GM23338 (cell line): ENCODE measurements at regions not wholly inside any gene's neighbourhood (a gene's known extent, or its start where the extent isn't known, plus 50 kb on each side); places are given as distances from the start of the nearest gene placed in this dataset.

Experiments
- ATAC-seq: fragments of 200-7000 bp; cut with Tn5 transposase; 3 replicates; pipeline ENCODE4 v1.9.1; 2020
- DNase-seq: peaks from one replicate; pipeline ENCODE4 v3.0.0-alpha.2; 2015; ENCODE audit warnings: low spot score
- H2AFZ ChIP-seq: fragments of 200-600 bp; sonication (generic); 2 replicates; pipeline ENCODE4 v1.8.0; 2016; ENCODE audit warnings: antibody characterized with exemption, mild to moderate bottlenecking, moderate library complexity
- H3F3A ChIP-seq: fragments of 200-600 bp; sonication (generic); replicated peaks from 2 replicates; pipeline ENCODE4 v1.8.0; 2017; ENCODE audit warnings: antibody characterized with exemption, mixed run types, low read depth
- H3K27ac ChIP-seq: fragments of 200-600 bp; sonication (generic); 2 replicates; pipeline ENCODE4 v1.6.1; 2016; ENCODE audit warnings: low read depth
- H3K27me3 ChIP-seq: fragments of 200-600 bp; sonication (generic); 2 replicates; pipeline ENCODE4 v1.8.0; 2016; ENCODE audit warnings: mild to moderate bottlenecking, mixed run types, moderate library complexity; ENCODE audit not compliant: insufficient read depth
- H3K36me3 ChIP-seq: fragments of 200-600 bp; sonication (generic); 2 replicates; pipeline ENCODE4 v1.8.0; 2016; ENCODE audit warnings: mild to moderate bottlenecking; ENCODE audit not compliant: insufficient read depth
- H3K4me1 ChIP-seq: fragments of 200-600 bp; sonication (generic); 2 replicates; pipeline ENCODE4 v1.8.0; 2016; ENCODE audit warnings: mild to moderate bottlenecking, moderate library complexity; ENCODE audit not compliant: insufficient read depth
- H3K4me2 ChIP-seq: fragments of 200-600 bp; sonication (generic); 2 replicates; pipeline ENCODE4 v1.7.1; 2017; ENCODE audit warnings: mixed run types
- H3K4me3 ChIP-seq: fragments of 200-600 bp; sonication (generic); 2 replicates; pipeline ENCODE4 v1.6.1; 2016; ENCODE audit warnings: mixed run types
- H3K79me2 ChIP-seq: fragments of 200-600 bp; sonication (generic); replicated peaks from 2 replicates; pipeline ENCODE4 v1.8.0; 2017; ENCODE audit warnings: mild to moderate bottlenecking; ENCODE audit not compliant: insufficient read depth
- H3K9me2 ChIP-seq: fragments of 200-600 bp; sonication (generic); 2 replicates; pipeline ENCODE4 v1.8.0; 2017; ENCODE audit not compliant: insufficient read depth
- H4K20me1 ChIP-seq: fragments of 200-600 bp; sonication (generic); replicated peaks from 2 replicates; pipeline ENCODE4 v1.8.0; 2017; ENCODE audit warnings: mild to moderate bottlenecking; ENCODE audit not compliant: insufficient read depth
- H3K27ac Mint-ChIP-seq: 2 replicates; pipeline ENCODE4 v1.8.0; 2020; ENCODE audit warnings: inconsistent platforms, mild to moderate bottlenecking, moderate library complexity, mixed read lengths
- H3K27me3 Mint-ChIP-seq: 3 replicates; pipeline ENCODE4 v1.8.0; 2022; ENCODE audit warnings: low read depth, mild to moderate bottlenecking, moderate library complexity, mixed read lengths, inconsistent platforms; ENCODE audit not compliant: insufficient read depth, poor library complexity
- H3K36me3 Mint-ChIP-seq: 3 replicates; pipeline ENCODE4 v1.8.0; 2021; ENCODE audit warnings: low read depth, mild to moderate bottlenecking, inconsistent platforms, moderate library complexity, mixed read lengths
- H3K4me1 Mint-ChIP-seq: 3 replicates; pipeline ENCODE4 v1.8.0; 2020; ENCODE audit warnings: mild to moderate bottlenecking, inconsistent platforms, mixed read lengths
- H3K4me3 Mint-ChIP-seq: 3 replicates; pipeline ENCODE4 v1.8.0; 2021; ENCODE audit warnings: moderate library complexity, mild to moderate bottlenecking, inconsistent platforms, mixed read lengths
- H3K9me3 Mint-ChIP-seq: 3 replicates; pipeline ENCODE4 v1.8.0; 2020; ENCODE audit warnings: moderate library complexity, mild to moderate bottlenecking, inconsistent platforms, mixed read lengths
- CREB1 ChIP-seq: fragments of 250-450 bp; sonication (Bioruptor Pico); IDR thresholded peaks from 2 replicates; pipeline ENCODE4 v1.5.0; 2020; ENCODE audit warnings: low read depth, mild to moderate bottlenecking, moderate library complexity
- EZH2 ChIP-seq: fragments of 200-600 bp; sonication (generic); IDR thresholded peaks from one replicate; pipeline ENCODE4 v1.8.0; 2017; ENCODE audit warnings: antibody characterized with exemption, mild to moderate bottlenecking, low read depth; ENCODE audit not compliant: unreplicated experiment
- EZH2phosphoT487 ChIP-seq: fragments of 200-600 bp; sonication (generic); IDR thresholded peaks from one replicate; pipeline ENCODE4 v1.8.1; 2018; ENCODE audit warnings: antibody characterized with exemption; ENCODE audit not compliant: unreplicated experiment
- JUNB ChIP-seq: IDR thresholded peaks from one replicate; pipeline ENCODE4 v1.6.1; 2016; ENCODE audit warnings: antibody characterized with exemption; ENCODE audit not compliant: unreplicated experiment
- NANOG ChIP-seq: IDR thresholded peaks from 2 replicates; pipeline ENCODE4 v1.6.1; 2016; ENCODE audit warnings: antibody characterized with exemption, borderline replicate concordance
- POLR2AphosphoS5 ChIP-seq: IDR thresholded peaks from 2 replicates; pipeline ENCODE4 v1.6.1; 2016; ENCODE audit warnings: antibody characterized with exemption, low read depth
- STAT1 ChIP-seq: IDR thresholded peaks from one replicate; pipeline ENCODE4 v1.6.1; 2016; ENCODE audit warnings: antibody characterized with exemption; ENCODE audit not compliant: unreplicated experiment
- ZNF114 ChIP-seq: fragments of 250-450 bp; sonication (Bioruptor Pico); IDR thresholded peaks from 2 replicates; pipeline ENCODE4 v1.5.0; 2020; ENCODE audit warnings: mild to moderate bottlenecking, moderate library complexity
- ZNF331 ChIP-seq: fragments of 250-450 bp; sonication (Bioruptor Pico); IDR thresholded peaks from 2 replicates; pipeline ENCODE4 v1.5.0; 2020; ENCODE audit warnings: low read depth, mild to moderate bottlenecking, moderate library complexity
- TF ChIP-seq, protein P1 (sequence below): fragments of 250-450 bp; sonication (Bioruptor Pico); IDR thresholded peaks from 2 replicates; pipeline ENCODE4 v1.5.0; 2020; ENCODE audit warnings: mild to moderate bottlenecking, moderate library complexity
- TF ChIP-seq, protein P2 (sequence below), 2 experiments: fragments of 200-600 bp in 1 of 2; sonication (generic) in 1 of 2; conservative IDR thresholded peaks; 2 replicates each; pipeline versions ENCODE4 v1.5.1 to v1.6.1; 2016 to 2017; ENCODE audit warnings: antibody characterized with exemption in 2 of 2, low read depth in 2 of 2, mild to moderate bottlenecking in 2 of 2, moderate library complexity in 1 of 2
- TF ChIP-seq, protein P3 (sequence below): IDR thresholded peaks from 2 replicates; pipeline ENCODE4 v1.6.1; 2016; ENCODE audit warnings: antibody characterized with exemption
- TF ChIP-seq, protein P4 (sequence below): IDR thresholded peaks from one replicate; pipeline ENCODE4 v1.6.1; 2018; ENCODE audit warnings: antibody characterized with exemption; ENCODE audit not compliant: unreplicated experiment

DNA sequence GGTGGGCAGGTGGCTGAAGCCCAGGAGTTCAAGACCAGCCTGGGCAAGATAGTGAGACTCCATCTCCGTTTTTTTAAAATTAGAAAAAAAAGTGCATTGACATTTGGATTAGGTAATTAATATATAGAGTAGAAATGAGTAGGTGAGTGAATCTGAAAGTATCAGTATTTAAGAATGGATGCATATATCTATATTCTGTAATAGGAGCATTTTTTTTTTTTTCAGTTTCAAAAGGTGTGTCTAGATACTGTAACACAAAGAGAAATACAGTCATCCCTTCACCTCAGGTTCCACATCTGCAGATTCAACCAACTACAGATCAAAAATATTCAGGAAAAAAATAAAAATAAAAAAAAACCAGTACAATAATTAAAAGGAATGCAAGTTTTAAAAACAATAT, 50.8 kb downstream of the RBM27 start:
- Histone ChIP-seq H3K79me2 (peaks cover 21% of the 10 kb centered on the region; the same call in 1 of the 2 replicates), H3K27ac (no peak overlapping the region), H4K20me1 (0 out of 2 replicates have a peak, but pooled peaks cover 5% of the 10 kb centered on the region), H3K9me2 (no peaks in the 10 kb centered on the region), H3K4me3 (no peak overlapping the region), H3K4me2 (no peak overlapping the region), H3K4me1 (no peaks in the 10 kb centered on the region), H3K36me3 (peaks cover 38% of the 10 kb centered on the region), H3K27me3 (no peaks in the 10 kb centered on the region), H3F3A (no peaks in the 10 kb centered on the region), H2AFZ (no peak overlapping the region)
- no peak for DNase-seq
- no peak overlapping the region for H3K4me3 Mint-ChIP-seq
- no peaks in the 10 kb centered on the region for H3K4me1 Mint-ChIP-seq
- ATAC-seq, result no peak
- H3K9me3 Mint-ChIP-seq, result no peaks in the 10 kb centered on the region
- no peak overlapping the region for H3K27ac Mint-ChIP-seq
- TF ChIP-seq, protein P1, sequence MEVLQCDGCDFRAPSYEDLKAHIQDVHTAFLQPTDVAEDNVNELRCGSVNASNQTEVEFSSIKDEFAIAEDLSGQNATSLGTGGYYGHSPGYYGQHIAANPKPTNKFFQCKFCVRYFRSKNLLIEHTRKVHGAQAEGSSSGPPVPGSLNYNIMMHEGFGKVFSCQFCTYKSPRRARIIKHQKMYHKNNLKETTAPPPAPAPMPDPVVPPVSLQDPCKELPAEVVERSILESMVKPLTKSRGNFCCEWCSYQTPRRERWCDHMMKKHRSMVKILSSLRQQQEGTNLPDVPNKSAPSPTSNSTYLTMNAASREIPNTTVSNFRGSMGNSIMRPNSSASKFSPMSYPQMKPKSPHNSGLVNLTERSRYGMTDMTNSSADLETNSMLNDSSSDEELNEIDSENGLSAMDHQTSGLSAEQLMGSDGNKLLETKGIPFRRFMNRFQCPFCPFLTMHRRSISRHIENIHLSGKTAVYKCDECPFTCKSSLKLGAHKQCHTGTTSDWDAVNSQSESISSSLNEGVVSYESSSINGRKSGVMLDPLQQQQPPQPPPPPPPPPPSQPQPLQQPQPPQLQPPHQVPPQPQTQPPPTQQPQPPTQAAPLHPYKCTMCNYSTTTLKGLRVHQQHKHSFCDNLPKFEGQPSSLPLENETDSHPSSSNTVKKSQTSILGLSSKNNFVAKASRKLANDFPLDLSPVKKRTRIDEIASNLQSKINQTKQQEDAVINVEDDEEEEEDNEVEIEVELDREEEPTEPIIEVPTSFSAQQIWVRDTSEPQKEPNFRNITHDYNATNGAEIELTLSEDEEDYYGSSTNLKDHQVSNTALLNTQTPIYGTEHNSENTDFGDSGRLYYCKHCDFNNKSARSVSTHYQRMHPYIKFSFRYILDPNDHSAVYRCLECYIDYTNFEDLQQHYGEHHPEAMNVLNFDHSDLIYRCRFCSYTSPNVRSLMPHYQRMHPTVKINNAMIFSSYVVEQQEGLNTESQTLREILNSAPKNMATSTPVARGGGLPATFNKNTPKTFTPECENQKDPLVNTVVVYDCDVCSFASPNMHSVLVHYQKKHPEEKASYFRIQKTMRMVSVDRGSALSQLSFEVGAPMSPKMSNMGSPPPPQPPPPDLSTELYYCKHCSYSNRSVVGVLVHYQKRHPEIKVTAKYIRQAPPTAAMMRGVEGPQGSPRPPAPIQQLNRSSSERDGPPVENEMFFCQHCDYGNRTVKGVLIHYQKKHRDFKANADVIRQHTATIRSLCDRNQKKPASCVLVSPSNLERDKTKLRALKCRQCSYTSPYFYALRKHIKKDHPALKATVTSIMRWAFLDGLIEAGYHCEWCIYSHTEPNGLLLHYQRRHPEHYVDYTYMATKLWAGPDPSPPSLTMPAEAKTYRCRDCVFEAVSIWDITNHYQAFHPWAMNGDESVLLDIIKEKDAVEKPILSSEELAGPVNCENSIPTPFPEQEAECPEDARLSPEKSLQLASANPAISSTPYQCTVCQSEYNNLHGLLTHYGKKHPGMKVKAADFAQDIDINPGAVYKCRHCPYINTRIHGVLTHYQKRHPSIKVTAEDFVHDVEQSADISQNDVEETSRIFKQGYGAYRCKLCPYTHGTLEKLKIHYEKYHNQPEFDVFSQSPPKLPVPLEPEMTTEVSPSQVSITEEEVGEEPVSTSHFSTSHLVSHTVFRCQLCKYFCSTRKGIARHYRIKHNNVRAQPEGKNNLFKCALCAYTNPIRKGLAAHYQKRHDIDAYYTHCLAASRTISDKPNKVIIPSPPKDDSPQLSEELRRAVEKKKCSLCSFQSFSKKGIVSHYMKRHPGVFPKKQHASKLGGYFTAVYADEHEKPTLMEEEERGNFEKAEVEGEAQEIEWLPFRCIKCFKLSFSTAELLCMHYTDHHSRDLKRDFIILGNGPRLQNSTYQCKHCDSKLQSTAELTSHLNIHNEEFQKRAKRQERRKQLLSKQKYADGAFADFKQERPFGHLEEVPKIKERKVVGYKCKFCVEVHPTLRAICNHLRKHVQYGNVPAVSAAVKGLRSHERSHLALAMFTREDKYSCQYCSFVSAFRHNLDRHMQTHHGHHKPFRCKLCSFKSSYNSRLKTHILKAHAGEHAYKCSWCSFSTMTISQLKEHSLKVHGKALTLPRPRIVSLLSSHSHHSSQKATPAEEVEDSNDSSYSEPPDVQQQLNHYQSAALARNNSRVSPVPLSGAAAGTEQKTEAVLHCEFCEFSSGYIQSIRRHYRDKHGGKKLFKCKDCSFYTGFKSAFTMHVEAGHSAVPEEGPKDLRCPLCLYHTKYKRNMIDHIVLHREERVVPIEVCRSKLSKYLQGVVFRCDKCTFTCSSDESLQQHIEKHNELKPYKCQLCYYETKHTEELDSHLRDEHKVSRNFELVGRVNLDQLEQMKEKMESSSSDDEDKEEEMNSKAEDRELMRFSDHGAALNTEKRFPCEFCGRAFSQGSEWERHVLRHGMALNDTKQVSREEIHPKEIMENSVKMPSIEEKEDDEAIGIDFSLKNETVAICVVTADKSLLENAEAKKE (CRISPR knock-in tag), result no peak
- TF ChIP-seq JUNB (no peak), NANOG (no peak), EZH2phosphoT487 (no peak), EZH2 (no peak), ZNF114 (no peak), ZNF331 (CRISPR knock-in tag) (no peak), POLR2AphosphoS5 (no peak), STAT1 (no peak), CREB1 (CRISPR knock-in tag) (no peak)
- TF ChIP-seq, protein P2, sequence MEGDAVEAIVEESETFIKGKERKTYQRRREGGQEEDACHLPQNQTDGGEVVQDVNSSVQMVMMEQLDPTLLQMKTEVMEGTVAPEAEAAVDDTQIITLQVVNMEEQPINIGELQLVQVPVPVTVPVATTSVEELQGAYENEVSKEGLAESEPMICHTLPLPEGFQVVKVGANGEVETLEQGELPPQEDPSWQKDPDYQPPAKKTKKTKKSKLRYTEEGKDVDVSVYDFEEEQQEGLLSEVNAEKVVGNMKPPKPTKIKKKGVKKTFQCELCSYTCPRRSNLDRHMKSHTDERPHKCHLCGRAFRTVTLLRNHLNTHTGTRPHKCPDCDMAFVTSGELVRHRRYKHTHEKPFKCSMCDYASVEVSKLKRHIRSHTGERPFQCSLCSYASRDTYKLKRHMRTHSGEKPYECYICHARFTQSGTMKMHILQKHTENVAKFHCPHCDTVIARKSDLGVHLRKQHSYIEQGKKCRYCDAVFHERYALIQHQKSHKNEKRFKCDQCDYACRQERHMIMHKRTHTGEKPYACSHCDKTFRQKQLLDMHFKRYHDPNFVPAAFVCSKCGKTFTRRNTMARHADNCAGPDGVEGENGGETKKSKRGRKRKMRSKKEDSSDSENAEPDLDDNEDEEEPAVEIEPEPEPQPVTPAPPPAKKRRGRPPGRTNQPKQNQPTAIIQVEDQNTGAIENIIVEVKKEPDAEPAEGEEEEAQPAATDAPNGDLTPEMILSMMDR (conservative IDR thresholded peaks at IDR 0.05; ENCODE audit: low read depth in 2 of 2), result no peak
- TF ChIP-seq, protein P3, sequence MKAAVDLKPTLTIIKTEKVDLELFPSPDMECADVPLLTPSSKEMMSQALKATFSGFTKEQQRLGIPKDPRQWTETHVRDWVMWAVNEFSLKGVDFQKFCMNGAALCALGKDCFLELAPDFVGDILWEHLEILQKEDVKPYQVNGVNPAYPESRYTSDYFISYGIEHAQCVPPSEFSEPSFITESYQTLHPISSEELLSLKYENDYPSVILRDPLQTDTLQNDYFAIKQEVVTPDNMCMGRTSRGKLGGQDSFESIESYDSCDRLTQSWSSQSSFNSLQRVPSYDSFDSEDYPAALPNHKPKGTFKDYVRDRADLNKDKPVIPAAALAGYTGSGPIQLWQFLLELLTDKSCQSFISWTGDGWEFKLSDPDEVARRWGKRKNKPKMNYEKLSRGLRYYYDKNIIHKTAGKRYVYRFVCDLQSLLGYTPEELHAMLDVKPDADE, result no peak
- TF ChIP-seq, protein P4, sequence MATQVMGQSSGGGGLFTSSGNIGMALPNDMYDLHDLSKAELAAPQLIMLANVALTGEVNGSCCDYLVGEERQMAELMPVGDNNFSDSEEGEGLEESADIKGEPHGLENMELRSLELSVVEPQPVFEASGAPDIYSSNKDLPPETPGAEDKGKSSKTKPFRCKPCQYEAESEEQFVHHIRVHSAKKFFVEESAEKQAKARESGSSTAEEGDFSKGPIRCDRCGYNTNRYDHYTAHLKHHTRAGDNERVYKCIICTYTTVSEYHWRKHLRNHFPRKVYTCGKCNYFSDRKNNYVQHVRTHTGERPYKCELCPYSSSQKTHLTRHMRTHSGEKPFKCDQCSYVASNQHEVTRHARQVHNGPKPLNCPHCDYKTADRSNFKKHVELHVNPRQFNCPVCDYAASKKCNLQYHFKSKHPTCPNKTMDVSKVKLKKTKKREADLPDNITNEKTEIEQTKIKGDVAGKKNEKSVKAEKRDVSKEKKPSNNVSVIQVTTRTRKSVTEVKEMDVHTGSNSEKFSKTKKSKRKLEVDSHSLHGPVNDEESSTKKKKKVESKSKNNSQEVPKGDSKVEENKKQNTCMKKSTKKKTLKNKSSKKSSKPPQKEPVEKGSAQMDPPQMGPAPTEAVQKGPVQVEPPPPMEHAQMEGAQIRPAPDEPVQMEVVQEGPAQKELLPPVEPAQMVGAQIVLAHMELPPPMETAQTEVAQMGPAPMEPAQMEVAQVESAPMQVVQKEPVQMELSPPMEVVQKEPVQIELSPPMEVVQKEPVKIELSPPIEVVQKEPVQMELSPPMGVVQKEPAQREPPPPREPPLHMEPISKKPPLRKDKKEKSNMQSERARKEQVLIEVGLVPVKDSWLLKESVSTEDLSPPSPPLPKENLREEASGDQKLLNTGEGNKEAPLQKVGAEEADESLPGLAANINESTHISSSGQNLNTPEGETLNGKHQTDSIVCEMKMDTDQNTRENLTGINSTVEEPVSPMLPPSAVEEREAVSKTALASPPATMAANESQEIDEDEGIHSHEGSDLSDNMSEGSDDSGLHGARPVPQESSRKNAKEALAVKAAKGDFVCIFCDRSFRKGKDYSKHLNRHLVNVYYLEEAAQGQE, result no peak
- H3K36me3 Mint-ChIP-seq, result peaks cover 64% of the 10 kb centered on the region
- H3K27me3 Mint-ChIP-seq, result no peaks in the 10 kb centered on the region
